Skeletal muscle cell (primary cell): ENCODE measurements at regions not wholly inside any gene's neighbourhood (a gene's known extent, or its start where the extent isn't known, plus 50 kb on each side); places are given as distances from the start of the nearest gene placed in this dataset.

Source experiments
- DNase-seq: peaks from one replicate; pipeline ENCODE4 v3.0.0-alpha.2; 2010; ENCODE audit warnings: low read depth
- H3K4me3 ChIP-seq: 2 replicates; pipeline ENCODE4 v1.5.1; 2011; ENCODE audit warnings: low read depth, mild to moderate bottlenecking, control low read depth, low read length, moderate library complexity

DNA sequence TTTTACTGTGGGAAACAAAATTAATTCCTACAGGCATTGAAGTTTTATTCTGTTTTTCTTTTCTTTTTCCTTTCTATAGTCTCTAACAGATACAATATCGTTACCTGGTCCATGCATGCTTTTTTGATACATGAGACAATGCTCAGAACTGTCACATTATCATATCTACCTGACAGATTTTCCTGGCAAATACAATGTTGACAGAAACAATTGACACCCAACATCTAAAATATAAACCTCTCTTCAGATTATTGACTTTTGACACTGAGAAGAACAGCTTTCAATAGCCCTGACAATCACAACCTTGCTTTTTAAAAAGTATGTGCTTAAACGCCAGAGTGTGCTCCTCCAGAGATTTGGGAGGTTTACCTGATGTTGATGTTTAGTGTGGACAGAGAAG, 2334.6 kb upstream of the WWC1 start:
- H3K4me3 ChIP-seq: no peak overlapping the region
- DNase-seq: no peak

DNA sequence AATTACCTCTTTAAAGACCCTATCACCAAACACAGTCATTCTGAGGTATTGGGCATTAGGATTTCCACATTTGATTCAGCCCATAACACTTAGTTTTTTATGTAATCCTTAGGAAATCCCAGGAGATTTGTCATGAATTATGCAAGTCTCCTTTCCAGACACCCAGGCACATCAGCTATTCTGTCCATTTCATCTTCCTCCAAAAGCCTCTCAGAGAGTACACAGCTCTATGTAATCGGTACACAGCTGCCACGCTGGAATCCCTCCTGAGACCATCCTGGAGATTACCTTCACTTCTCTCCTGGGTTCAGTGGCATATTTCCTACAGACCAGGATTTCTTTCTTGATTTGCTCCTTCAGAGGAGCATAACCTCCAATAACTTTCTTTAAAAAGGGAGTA, 2309.8 kb upstream of the WWC1 start:
- H3K4me3 ChIP-seq: no peak overlapping the region
- no peak for DNase-seq

DNA sequence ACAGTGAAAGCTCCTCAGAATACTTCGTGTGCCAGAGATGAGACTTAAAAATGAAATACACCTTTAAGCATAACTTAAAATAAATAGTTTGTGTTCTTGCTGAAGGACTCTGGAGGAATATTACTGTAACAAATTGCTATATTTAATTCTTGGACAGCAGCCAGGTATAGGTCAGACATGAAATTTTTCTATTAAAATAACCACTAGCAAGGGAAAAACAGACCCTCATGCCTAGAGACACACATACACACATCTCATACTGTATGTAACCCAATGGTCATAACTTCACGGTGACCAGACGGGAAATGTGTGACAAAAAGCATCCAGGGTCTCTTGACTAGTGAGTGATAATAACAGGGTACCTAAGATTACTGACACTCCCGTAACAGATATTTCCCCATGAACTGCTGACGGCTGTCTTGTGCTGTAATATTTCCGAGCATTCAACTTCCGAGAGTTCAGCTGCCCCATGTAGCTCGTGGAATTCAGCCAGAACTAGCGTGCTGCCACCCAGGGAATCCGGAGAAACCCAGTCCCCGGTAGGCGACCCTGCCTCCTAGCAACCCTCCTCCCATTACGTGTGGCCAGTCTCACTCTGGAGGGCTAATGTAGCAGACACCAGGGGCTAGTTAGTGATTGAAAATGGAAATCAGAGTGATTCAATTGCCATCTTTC, 2295.1 kb upstream of the WWC1 start:
- no peak for DNase-seq
- no peak overlapping the region for H3K4me3 ChIP-seq

DNA sequence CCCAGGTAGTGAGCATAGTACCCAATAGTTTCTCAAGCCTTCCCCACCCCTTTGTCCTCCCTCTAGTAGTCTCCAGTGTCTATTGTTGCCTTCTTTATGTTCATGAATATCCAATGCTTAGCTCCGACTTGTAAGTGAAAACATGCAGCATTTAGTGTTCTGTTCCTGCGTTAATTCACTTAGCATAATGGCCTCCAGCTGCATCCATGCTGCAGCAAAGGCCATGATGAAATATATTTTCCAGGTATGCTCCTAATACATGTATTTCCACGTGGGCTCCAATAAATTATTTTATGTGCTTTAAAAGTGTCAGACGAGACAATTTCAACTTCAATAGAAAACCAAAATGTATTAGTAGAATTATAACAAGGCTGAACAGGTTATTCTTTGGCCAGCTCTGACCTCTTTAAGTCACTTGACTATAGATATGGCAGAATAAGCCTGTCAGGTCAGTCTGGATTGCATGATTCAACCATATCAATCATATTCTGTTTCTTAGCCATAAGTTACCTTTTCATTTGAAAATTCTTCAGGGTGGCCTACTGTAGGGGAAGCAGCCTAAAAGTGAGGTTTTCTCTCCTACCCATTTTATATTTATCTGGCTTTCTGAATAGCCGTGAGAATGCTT, 2291.6 kb upstream of the WWC1 start:
- DNase-seq: no peak

DNA sequence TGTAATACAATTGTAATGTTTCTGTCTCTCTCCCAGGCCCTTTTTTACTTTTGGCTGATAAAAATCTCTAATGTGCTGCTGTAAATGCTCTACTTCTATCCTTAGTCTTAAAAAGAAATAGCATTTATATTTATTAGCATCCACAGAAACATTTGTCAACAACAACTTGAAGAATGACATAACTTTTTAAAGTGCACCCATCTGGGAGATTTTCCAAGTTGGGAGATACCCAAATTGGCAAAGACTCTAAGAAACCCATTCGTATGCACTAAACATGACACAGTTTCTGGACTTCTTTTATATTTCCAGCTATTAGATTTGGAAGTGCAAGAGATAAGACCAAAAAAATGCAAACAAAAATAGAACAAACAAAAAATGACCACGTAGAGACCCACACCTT, 2287.4 kb upstream of the WWC1 start:
- DNase-seq: no peak
- no peak overlapping the region for H3K4me3 ChIP-seq

More for the DNA sequence above, 2291.6 kb upstream of the WWC1 start:
- no peak overlapping the region for H3K4me3 ChIP-seq

GRCh38 chr5:166013415-166013814, 2278.0 kb upstream of the WWC1 start:
- no peak overlapping the region for H3K4me3 ChIP-seq
- no peak for DNase-seq

GRCh38 chr5:166014256-166014655, 2277.2 kb upstream of the WWC1 start:
- no peak for DNase-seq
- no peak overlapping the region for H3K4me3 ChIP-seq

GRCh38 chr5:166018716-166019115, 2272.7 kb upstream of the WWC1 start:
- DNase-seq: no peak
- no peak overlapping the region for H3K4me3 ChIP-seq

DNA sequence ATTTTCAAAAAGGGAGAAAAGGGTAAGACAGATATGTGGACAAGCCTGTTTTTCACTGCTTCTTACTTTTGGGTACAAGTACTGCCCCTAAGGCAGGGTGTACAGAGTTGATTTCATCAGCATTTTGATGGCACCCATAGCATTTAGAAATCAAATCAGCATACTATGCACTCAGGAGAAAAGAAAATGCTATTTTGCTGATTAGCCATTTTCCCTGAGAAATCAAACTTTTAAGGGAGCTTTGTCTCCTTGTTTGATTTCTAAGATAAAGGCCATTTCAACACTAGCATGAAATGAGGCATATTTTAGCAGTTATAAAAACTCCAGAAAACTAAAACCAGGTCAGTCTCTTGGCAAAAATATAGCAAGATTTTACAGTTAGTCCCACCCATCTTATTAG, 2269.4 kb upstream of the WWC1 start:
- DNase-seq: no peak

GRCh38 chr5:166024970-166025369, 2266.5 kb upstream of the WWC1 start:
- H3K4me3 ChIP-seq: no peak overlapping the region
- DNase-seq: no peak

More for the DNA sequence above, 2269.4 kb upstream of the WWC1 start:
- H3K4me3 ChIP-seq: no peak overlapping the region

GRCh38 chr5:166027582-166027981, 2263.9 kb upstream of the WWC1 start:
- DNase-seq: no peak

DNA sequence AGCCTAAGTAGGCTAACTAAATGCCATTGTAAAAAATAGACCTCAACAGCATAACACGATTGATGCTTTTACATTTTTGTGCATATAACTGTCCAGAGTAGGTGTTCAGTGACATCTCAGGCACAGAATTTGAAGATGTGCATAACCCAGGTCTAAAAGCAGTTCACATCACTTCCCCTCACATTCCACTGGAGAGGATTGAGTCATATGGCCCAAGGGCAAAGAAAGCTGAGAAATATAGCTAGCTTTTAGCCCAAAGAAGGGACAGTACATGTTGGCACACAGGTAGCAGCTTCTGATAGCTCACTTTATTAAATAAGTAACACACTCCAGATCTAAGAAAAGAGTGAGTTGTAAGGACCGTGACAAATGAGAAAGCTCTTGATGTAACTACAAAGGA, 2259.5 kb upstream of the WWC1 start:
- no peak for DNase-seq
- H3K4me3 ChIP-seq: no peak overlapping the region

More at GRCh38 chr5:166027582-166027981, 2263.9 kb upstream of the WWC1 start:
- no peak overlapping the region for H3K4me3 ChIP-seq

DNA sequence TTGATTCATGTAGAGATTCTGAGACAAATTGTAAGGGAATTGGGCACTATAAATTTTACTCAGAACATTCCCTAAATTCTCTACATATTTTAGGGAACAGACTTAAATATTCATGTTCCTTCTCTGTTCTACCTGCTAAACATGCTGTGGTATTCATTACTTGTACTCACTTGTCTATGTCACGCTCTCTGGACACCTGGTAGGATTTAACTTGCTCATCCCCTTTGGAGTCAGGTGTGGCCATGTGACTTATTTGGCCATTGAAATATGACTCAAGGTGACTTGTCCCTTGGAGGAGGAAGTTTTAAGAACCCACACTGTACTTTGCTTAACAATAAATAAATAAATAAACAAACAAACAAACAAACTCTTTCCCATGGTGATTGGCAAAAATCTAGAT, 2258.8 kb upstream of the WWC1 start:
- no peak overlapping the region for H3K4me3 ChIP-seq
- DNase-seq: no peak

DNA sequence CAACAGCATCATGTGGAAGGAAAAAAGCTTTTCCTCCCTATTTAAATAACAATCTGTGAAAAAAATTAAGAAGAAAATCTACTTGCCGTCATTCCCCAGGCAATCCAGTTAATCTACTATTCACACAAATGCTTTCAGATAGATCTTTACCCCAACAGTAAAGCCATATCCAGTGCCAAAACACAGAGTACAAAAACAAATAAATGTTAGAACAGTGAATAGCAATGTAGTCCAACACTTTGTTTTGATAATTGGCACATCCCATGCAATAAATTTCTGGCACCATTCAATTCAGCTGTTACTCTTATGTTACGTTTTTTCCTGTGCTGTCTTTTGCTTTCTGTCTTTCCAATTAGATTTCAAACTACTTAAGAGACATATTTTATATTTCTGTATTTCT, 2245.5 kb upstream of the WWC1 start:
- no peak for DNase-seq
- no peak overlapping the region for H3K4me3 ChIP-seq

- no peak for DNase-seq
- H3K4me3 ChIP-seq: no peak overlapping the region
These were observed 2244.5 kb upstream of the WWC1 start for GRCh38 chr5:166046956-166047355.

DNA sequence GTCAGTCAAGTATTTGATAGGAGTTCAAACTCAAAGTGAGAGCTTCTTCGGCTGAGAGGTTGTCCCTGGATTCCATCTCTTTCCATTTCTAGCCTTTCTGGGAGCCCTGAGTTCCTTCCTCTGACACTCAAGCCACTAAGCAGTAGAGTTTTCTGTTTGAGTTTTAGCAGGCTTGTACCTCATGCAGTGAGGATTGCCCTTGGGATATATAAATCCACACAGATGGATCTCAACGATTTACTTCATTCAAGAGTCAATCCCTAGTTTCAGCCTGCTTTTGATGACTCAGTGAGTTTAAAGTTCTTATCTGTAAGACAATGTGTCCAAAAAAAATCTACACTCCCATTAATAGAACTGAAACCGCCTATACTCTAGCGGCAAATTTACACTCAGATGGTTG, 2240.9 kb upstream of the WWC1 start:
- no peak for DNase-seq
- no peak overlapping the region for H3K4me3 ChIP-seq

- no peak for DNase-seq
- no peak overlapping the region for H3K4me3 ChIP-seq
These were observed 2232.8 kb upstream of the WWC1 start for GRCh38 chr5:166058660-166059059.

- DNase-seq: no peak
- H3K4me3 ChIP-seq: no peak overlapping the region
These were observed 2229.4 kb upstream of the WWC1 start for GRCh38 chr5:166062094-166062493.

DNA sequence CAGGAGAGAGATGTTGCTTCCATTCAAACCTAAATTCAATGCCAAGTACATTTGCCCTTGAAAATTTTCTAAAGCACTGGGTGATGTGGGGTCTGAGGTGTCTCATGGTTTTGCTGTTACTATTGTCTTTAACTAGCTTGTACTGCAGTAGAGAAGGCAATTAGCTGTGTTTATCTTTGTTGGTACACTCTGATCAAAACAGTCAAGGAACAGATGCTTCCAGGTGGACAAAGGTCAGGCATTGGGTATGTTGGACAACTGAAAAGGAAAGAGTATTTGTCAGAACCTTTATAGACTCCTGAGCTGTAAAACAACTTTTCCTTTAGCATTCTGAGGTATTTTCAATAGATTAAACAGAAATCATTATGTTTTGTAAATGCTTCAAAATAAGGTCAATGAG, 2228.7 kb upstream of the WWC1 start:
- DNase-seq: no peak
- H3K4me3 ChIP-seq: no peak overlapping the region

DNA sequence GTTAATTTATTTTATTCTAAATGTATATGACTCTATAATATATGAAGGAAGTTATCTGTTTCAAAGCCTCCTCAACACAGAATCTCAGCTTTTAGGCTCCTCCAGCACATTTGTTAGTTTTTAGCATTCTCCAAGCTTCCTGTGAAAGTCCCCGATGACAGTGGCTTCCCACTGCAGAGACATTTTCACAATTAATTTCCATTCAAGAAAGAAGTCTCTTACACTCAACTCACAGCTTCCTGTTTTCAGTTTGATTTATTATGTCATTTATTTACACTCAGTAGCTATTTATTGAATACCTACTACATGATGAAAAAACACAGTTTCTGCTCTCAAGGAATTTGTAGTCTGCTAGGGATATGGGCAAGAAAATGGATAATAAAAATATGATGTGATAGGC, 2228.2 kb upstream of the WWC1 start:
- DNase-seq: no peak

DNA sequence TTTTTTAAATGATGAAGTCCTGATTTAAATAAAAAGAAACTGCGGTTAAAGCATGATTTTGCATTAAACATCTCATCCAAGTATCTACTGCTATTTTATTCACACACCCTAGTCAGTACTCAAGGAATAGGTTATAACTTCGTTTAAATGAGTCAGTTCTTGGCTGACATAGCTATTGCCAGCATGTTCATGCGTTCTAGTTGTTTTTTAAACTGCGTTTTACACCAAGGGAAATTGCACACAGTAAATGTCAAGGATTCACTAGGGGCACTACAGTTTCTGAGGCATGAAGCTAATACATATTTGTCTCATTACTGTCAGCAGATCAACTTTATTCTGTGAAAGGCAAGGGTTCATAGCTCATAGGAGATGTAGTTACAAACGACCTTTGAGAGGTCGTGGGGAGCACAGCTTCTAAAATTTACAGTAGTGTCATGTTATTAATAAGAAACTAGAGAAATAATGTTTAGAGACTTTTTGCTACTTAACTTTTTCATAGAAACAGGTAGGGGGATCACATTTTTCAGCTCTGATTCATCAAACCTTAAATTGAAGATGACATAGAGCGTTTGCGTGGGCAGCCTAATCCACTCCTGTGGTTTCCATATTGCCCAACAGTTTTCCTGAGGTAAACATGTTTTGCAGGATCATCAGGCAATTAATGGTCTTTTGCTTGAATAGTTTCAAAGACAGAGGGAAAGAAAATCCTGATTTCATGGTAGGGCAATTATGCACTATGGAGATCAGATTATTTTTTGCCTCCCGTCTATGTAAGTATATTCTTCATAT, 2222.7 kb upstream of the WWC1 start:
- DNase-seq: no peak
- H3K4me3 ChIP-seq: no peak overlapping the region

More for the DNA sequence above, 2228.2 kb upstream of the WWC1 start:
- no peak overlapping the region for H3K4me3 ChIP-seq
